Fibroblast of mammary gland (primary cell): ENCODE measurements at regions not wholly inside any gene's neighbourhood (a gene's known extent, or its start where the extent isn't known, plus 50 kb on each side); places are given as distances from the start of the nearest gene placed in this dataset.

Source experiments
- DNase-seq: peaks from one replicate; pipeline ENCODE4 v3.0.0-alpha.2; 2010; ENCODE audit warnings: low read depth
- H3K4me3 ChIP-seq: 2 replicates; pipeline ENCODE4 v1.5.1; 2011; ENCODE audit warnings: low read depth, mild to moderate bottlenecking, low read length, moderate library complexity; ENCODE audit not compliant: control insufficient read depth
- CTCF ChIP-seq: conservative IDR thresholded peaks from 2 replicates; pipeline ENCODE4 v1.5.1; 2011; ENCODE audit warnings: low read depth, low read length, inconsistent platforms; ENCODE audit not compliant: control insufficient read depth, insufficient read depth

GRCh38 chr10:130547368-130547767 is 411.2 kb downstream of the GLRX3 start:
- no peak for TF ChIP-seq CTCF
- DNase-seq: no peak
- no peak overlapping the region for H3K4me3 ChIP-seq

DNA sequence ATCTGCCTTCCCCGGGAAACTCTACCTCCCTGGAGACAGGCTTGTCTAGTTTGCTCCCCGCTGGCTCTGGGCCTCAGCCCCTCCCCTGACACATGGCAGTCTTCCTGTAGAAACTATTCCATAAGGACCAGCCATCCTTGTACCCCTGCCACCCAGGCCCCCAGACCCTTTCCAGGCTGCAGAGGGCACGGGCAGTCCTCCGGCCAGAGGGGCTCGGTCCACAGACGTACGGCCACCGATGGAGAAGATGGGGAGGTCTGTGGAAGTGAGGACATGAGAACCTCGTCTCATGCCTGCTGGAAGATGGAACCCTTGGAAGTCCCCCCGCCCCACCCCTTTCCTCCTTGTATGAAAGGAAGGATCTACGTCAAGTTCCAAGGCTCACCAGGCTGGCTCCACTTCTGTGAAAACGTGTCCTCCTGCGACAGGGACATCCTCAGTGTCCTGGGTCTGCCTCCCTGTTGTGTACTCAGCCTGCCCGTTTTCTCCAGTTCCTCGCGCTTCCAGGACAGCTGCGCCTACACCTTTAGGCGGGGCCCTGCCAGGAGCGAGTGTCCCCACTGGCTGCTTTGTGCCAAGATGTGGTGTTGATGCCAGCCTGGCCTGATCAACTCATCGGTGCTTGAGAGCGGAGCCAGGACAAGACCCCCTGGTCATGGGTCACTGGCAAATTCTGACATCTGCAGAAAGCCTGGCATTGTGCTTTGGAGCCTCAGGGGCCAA is 414.9 kb downstream of the GLRX3 start:
- TF ChIP-seq CTCF: no peak
- no peak overlapping the region for H3K4me3 ChIP-seq
- DNase-seq: no peak

GRCh38 chr10:130551676-130552075 is 415.5 kb downstream of the GLRX3 start:
- TF ChIP-seq CTCF: no peak
- DNase-seq: no peak
- H3K4me3 ChIP-seq: no peak overlapping the region

DNA sequence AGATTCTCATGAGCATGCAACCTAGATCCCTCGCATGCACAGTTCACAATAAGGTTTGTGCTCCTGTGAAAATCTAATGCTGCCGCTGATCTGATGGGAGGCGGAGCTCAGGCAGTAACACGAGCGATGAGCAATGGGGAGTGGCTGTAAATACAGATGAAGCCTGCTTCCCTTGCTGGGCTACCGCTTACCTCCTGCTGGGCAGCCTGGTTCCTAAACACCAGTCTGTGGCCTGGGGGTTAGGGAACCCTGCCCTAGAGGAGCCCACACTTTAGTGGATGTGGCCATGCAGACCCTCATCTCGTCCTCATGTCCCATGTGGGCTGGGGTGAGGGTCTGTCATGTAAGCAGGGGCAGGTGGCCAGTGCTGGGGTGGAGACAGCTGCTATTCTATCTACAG is 417.6 kb downstream of the GLRX3 start:
- TF ChIP-seq CTCF: no peak
- no peak for DNase-seq
- no peak overlapping the region for H3K4me3 ChIP-seq

DNA sequence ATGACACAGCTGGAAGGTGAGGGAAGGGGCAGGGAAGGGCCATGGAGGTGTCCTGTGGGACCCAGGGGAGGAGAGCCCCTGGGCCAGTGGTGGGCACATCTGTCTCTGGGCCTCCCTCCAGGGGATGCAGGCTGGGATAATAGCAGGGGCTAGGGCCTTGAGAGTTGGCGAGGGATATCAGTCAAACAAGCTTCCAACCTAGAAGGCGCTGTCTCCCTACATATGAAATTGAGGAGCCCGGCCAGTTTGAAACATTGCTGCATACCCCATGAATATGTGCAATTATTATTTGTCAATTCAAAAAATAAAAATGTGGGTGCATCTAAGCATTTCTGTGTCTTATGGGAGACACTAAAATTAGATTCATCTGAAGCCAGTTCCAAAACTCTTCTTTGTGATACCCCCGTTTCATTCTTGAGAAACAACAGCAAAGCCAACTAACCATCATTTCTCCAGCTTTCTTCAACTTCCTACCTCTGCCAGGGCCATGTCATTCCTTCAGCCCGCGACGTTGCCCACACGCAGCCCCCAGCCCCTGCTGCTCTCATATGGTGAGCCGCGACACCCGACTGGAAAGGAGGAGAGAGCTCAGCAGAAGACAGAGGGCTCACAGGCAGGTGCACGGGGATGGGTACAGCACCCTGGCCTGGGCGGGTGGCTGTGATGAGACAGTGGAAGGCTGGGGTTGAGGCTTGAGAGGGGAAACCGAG is 418.7 kb downstream of the GLRX3 start:
- DNase-seq: no peak
- TF ChIP-seq CTCF: no peak
- no peak overlapping the region for H3K4me3 ChIP-seq

DNA sequence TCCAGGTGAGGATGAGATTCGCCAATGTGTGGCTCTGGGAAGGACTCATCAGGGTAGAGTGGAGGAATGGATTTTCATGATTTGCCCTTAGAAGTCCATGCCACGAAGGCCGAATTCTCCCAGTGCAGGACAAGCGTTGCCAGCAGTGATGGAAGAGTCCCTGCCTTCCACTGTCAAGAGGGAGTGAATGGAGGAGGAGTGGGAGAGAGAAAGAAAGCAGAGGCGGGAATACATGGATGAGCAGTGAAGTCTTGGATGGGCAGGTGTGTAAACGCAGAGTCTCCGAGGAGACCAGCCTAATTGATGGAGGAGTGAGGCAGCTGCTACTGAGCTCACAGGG is 419.2 kb downstream of the GLRX3 start:
- no peak overlapping the region for H3K4me3 ChIP-seq
- DNase-seq: no peak
- TF ChIP-seq CTCF: no peak
